KOPT-K1 (cell line): ENCODE measurements at regions not wholly inside any gene's neighbourhood (a gene's known extent, or its start where the extent isn't known, plus 50 kb on each side); places are given as distances from the start of the nearest gene placed in this dataset.

ENCODE experiments used
- H3K27ac ChIP-seq: fragments of 200-600 bp; sonication (generic); 2 replicates; pipeline ENCODE4 v1.5.1; 2016; ENCODE audit warnings: antibody characterized with exemption, mild to moderate bottlenecking, low read depth, low read length; ENCODE audit not compliant: poor library complexity, severe bottlenecking
- H3K36me3 ChIP-seq: fragments of 200-600 bp; sonication (generic); 2 replicates; pipeline ENCODE4 v1.5.1; 2017; ENCODE audit warnings: antibody characterized with exemption, mild to moderate bottlenecking, low read length, moderate library complexity; ENCODE audit not compliant: insufficient read depth
- H3K9me3 ChIP-seq: fragments of 200-600 bp; sonication (generic); 2 replicates; pipeline ENCODE4 v1.5.1; 2017; ENCODE audit warnings: antibody characterized with exemption, low read length, mild to moderate bottlenecking; ENCODE audit not compliant: insufficient read depth, poor library complexity, severe bottlenecking

DNA sequence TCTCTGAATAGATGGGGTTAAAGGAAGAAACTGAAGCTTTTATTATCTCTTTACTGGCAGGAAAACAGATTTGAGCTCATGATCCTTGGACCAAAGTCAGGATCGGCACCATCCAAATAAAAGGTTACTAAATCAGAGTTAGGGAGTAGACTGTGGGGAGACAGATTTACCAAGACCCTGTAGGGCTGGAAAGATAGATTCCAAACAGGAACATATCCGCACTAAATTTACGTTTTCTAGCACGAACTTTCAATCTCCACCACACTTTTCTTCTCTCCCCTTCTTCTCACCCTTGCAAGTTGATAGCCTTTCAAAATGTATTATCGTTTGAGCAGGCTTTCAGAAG is 120.0 kb upstream of the HMHB1 start:
- H3K36me3 ChIP-seq = no peaks in the 10 kb centered on the region
- no peaks in the 10 kb centered on the region for H3K9me3 ChIP-seq
- H3K27ac ChIP-seq = no peak overlapping the region

DNA sequence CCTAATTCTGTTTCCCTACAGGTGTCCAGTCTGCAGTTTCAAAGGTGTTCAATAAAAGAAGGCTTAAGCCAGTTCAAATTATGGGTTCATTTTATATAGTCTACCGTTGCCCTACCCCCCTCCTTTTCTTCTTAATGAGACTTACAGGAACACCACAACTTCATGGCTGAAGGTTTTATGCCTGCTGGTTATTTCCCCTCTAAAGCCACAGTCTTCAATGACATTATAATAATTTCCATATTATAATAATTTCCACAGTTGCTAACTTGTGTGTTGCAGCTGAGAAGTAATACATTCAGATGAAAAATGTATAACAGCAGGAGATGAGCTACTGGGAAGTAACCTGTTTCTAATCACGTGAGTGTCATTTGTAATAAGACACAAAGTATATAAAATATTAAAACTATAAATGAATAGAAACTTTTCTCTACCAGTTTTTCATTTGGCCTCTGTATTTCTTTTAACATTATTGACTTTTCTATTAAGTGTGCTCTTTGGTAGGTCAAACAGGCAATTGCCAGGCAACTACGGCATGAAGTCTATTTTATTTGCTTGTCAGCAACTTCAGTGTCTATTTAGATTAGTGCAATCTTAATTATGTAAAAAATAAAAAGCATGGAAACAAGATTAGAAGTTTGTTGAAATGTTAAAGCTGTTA is 120.5 kb upstream of the HMHB1 start:
- no peaks in the 10 kb centered on the region for H3K36me3 ChIP-seq
- H3K9me3 ChIP-seq = no peaks in the 10 kb centered on the region
- no peak overlapping the region for H3K27ac ChIP-seq

DNA sequence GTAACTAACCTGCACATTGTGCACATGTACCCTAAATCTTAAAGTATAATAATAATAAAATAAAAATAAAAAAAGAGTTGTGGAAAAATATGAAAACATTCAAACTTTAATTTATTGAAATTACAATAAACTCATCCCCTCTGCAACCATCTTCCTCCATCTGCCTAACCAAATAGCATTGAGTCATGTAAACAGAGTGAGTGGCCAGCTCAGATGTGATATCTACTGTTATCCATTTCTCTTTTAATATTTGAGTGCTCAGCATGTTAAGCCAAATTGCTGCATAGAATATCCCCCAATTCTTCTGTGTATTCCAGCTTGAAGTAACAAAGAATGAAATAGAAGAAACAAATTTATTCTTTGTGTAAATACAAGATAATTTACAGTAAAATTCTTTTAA is 124.4 kb upstream of the HMHB1 start:
- Histone ChIP-seq H3K9me3 (no peaks in the 10 kb centered on the region), H3K27ac (no peak overlapping the region), H3K36me3 (no peaks in the 10 kb centered on the region)

GRCh38 chr5:143685246-143685815 is 126.6 kb upstream of the HMHB1 start:
- H3K36me3 ChIP-seq = no peaks in the 10 kb centered on the region
- no peak overlapping the region for H3K27ac ChIP-seq
- no peaks in the 10 kb centered on the region for H3K9me3 ChIP-seq

DNA sequence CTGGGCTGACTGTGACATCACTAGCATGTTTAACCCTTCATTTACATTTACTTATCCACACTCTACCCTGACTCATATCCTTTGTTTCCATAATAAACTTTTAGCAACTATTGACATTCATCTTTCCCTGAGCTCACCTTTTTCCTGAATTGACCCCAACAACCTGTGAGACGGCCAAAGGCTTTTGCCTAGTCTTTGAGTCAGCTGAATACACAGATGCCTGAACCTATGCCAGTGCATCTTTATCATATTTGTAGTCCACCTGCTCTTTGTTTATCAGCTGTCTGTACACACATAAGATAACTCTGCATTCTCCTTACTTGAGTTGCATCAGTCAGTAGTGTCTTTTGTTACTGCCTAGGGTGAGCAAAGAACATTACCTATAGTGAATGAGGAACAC is 128.5 kb upstream of the HMHB1 start:
- no peaks in the 10 kb centered on the region for H3K9me3 ChIP-seq
- H3K36me3 ChIP-seq = no peaks in the 10 kb centered on the region
- H3K27ac ChIP-seq = no peak overlapping the region

DNA sequence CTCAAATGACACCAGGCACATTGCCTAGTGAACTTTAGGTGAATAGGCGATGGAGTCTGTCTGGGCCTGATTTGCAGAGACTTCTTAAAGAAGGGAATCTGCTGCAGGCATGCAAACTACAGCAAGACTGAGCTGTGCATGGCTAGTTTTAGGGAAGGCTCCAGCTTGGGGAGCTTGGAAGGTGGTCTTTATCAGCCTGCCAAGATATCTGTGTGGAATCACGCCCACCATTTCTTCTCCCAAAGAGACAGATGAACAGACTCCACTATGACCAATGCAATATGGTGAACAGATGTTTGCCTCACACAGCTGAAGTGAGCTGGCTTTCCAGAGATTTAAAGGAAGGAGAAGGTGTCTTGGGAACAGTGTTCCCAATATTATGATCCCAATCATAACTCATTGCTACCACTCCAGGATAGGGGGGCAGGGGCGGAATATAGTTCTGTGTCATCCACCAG is 129.0 kb upstream of the HMHB1 start:
- Histone ChIP-seq H3K36me3 (no peaks in the 10 kb centered on the region), H3K27ac (no peak overlapping the region), H3K9me3 (no peaks in the 10 kb centered on the region)

- Histone ChIP-seq H3K27ac (no peak overlapping the region), H3K9me3 (no peaks in the 10 kb centered on the region), H3K36me3 (no peaks in the 10 kb centered on the region)
These were observed 129.6 kb upstream of the HMHB1 start for GRCh38 chr5:143682246-143682905.

DNA sequence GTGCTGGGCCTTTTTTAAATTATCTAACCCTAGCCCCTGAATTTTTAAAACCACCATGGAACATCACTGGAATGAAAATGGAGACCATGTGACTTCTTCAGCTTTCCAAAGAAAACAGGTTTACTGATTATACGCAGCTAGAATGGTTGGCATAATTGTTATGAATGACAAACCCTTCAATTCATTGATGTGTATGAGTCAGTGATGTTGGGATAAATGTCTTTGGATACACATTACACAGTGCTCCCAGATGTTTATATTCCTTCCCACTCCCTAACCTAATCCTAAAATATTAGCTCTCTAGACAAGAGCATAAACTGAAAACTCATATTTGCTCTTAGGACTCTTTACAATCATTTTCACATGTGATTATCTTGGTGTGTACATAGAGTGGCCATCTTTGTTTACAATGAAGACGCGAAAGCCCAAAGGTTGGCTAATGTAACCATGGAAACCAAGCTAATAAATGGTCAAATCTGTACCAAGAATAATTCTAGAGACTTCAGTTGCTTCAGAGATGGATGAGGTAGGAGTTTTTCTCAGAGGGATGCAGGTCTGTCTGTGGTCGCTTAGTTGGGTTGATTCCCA is 131.2 kb upstream of the HMHB1 start:
- no peaks in the 10 kb centered on the region for H3K9me3 ChIP-seq
- no peak overlapping the region for H3K27ac ChIP-seq
- no peaks in the 10 kb centered on the region for H3K36me3 ChIP-seq

GRCh38 chr5:143679777-143680176 is 132.2 kb upstream of the HMHB1 start:
- H3K36me3 ChIP-seq = no peaks in the 10 kb centered on the region
- no peaks in the 10 kb centered on the region for H3K9me3 ChIP-seq
- no peak overlapping the region for H3K27ac ChIP-seq

DNA sequence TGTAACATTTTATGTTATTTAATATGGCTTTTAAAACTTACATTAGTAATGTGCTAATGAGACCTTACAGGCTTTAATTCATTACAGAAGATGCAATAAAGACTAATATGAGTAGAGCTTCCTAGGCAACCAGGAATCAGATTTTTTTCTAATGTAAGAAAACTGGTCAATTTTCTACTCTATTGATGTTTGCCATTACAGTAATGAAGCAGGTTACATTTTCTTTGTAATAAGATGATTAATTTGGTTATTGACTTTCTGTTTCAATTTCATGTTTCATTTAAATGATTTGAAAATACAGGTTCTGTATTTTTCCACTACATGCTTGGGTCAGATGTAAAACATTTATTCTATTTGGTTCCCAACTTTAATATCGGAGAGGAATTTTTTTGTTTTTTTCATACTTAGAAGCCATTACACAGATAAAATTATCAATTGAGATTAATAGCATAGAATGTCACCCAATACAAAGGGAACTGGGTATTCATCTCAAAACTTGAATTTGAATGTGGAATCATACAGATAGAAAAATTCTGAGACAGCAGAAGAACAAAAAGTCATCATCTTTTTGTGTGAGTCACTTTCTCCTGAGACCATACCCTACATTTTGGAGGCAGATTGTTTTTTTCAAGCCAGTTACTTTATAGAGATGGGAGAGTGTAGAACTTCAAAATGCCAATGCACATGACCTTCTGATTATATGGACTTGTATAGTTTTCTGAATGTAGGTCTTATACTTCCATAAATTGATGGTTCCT is 133.6 kb upstream of the HMHB1 start:
- no peaks in the 10 kb centered on the region for H3K9me3 ChIP-seq
- H3K36me3 ChIP-seq = no peaks in the 10 kb centered on the region
- no peak overlapping the region for H3K27ac ChIP-seq

- H3K27ac ChIP-seq = no peak overlapping the region
- no peaks in the 10 kb centered on the region for H3K9me3 ChIP-seq
- no peaks in the 10 kb centered on the region for H3K36me3 ChIP-seq
These were observed 134.6 kb upstream of the HMHB1 start for GRCh38 chr5:143677403-143677802.

DNA sequence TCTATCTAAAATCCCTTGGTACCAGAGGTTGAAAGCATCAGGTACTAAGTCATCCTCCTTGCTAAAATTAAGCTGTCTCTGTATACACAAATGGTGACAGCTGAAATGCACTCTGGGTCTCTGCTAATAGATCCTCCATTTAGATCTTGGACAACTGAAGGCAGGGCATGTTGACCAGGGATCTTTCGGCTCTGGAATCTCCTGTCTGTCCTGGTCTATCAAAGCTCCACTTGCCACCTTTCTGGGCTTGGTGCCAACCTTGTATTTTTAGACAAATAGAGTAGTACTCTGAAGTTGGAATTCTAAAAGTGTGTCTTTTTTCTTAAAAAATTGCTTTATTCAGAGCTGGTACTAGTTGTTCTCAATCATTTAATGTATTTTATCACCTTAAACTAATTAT is 135.2 kb upstream of the HMHB1 start:
- Histone ChIP-seq H3K9me3 (no peaks in the 10 kb centered on the region), H3K27ac (no peak overlapping the region), H3K36me3 (no peaks in the 10 kb centered on the region)

GRCh38 chr5:143674469-143674786 is 137.5 kb upstream of the HMHB1 start:
- Histone ChIP-seq H3K27ac (no peak overlapping the region), H3K9me3 (peaks cover 4% of the 10 kb centered on the region), H3K36me3 (no peaks in the 10 kb centered on the region)

DNA sequence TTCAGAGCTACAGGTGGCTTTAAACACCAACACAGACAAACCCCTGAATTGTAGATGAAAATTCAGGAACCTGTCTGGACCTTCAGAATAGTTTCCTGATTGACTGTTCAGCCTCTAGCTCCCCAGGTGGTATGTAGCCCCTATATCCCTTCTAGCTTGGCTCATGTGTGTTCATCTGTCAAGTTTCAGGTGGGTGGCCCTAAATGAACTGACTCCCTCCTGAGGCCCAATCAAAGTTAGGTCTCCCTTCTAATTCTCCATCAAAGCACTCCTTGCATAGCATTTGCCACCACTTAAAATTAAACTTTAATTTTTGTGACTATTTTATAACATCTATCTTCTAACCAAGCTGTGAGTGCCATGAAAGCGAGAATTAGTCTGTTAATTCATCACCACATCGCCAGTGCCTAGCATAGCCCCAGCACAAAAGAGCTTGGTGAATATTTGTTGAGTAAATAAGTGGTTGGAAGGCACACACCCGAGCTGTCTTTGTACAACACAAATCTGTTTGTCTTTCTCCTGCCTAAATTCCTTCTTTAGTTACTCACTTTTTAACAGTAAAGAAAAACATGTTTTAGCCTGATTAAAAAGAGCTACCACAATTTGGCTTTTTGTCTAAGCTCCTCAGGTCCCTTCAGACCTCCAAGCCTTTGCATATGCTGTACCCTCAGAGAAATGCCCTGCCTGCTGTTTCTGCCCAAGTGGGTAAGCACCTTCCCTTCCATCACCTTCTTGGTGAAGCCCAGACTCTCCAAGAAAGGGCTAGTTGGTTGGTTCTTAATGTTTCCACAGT is 138.1 kb upstream of the HMHB1 start:
- H3K27ac ChIP-seq = no peak overlapping the region
- H3K36me3 ChIP-seq = no peaks in the 10 kb centered on the region
- peaks cover 4% of the 10 kb centered on the region for H3K9me3 ChIP-seq

- no peak overlapping the region for H3K27ac ChIP-seq
- H3K36me3 ChIP-seq = no peaks in the 10 kb centered on the region
- peaks cover 4% of the 10 kb centered on the region for H3K9me3 ChIP-seq
These were observed 139.2 kb upstream of the HMHB1 start for GRCh38 chr5:143672806-143673205.
